DND-41 (cell line): ENCODE measurements at regions not wholly inside any gene's neighbourhood (a gene's known extent, or its start where the extent isn't known, plus 50 kb on each side); places are given as distances from the start of the nearest gene placed in this dataset.
"Not testable (repeated sequence)": the region's sequence is repeated elsewhere in the genome, so short reads cannot be mapped to it uniquely, and the experiment has no call there.

Experiments used
- ATAC-seq: fragments of 200-7000 bp; cut with Tn5 transposase; 3 replicates; pipeline ENCODE4 v1.9.1; 2021; ENCODE audit warnings: low read depth; ENCODE audit not compliant: insufficient read depth
- DNase-seq: peaks from one replicate; pipeline ENCODE4 v3.0.0-alpha.2; 2020
- H2AFZ ChIP-seq: 2 replicates; pipeline ENCODE4 v1.6.0; 2012; ENCODE audit warnings: low read depth, low read length
- H3K27ac ChIP-seq: 2 replicates; pipeline ENCODE4 v1.5.1; 2012; ENCODE audit warnings: low read length, inconsistent platforms
- H3K27me3 ChIP-seq: fragments of 200-600 bp; sonication (generic); 2 replicates; pipeline ENCODE4 v1.6.0; 2012; ENCODE audit warnings: low read length, mild to moderate bottlenecking, inconsistent platforms; ENCODE audit not compliant: insufficient read depth, poor library complexity
- H3K36me3 ChIP-seq: 2 replicates; pipeline ENCODE4 v1.5.1; 2012; ENCODE audit warnings: low read length, inconsistent platforms; ENCODE audit not compliant: insufficient read depth
- H3K4me1 ChIP-seq: 2 replicates; pipeline ENCODE4 v1.5.1; 2012; ENCODE audit warnings: mild to moderate bottlenecking, low read length; ENCODE audit not compliant: insufficient read depth
- H3K4me2 ChIP-seq: 2 replicates; pipeline ENCODE4 v1.6.0; 2012; ENCODE audit warnings: mild to moderate bottlenecking, moderate library complexity, low read length, inconsistent platforms; ENCODE audit not compliant: insufficient read depth
- H3K4me3 ChIP-seq, 2 experiments: fragments of 200-600 bp in 1 of 2; shearing (Covaris generic) in 1 of 2; 2 replicates each; pipeline ENCODE4 v1.5.1; 2012 to 2016; ENCODE audit warnings: inconsistent platforms in 2 of 2, low read length in 2 of 2, mild to moderate bottlenecking in 2 of 2, low read depth in 1 of 2, moderate library complexity in 1 of 2
- H3K79me2 ChIP-seq: 2 replicates; pipeline ENCODE4 v1.6.0; 2012; ENCODE audit warnings: low read length, inconsistent platforms; ENCODE audit not compliant: insufficient read depth
- H3K9ac ChIP-seq: 2 replicates; pipeline ENCODE4 v1.6.0; 2012; ENCODE audit warnings: low read depth, mild to moderate bottlenecking, inconsistent platforms, low read length, moderate library complexity
- H3K9me3 ChIP-seq: 2 replicates; pipeline ENCODE4 v1.5.1; 2012; ENCODE audit warnings: low read length, moderate library complexity, mild to moderate bottlenecking, inconsistent platforms; ENCODE audit not compliant: insufficient read depth, severe bottlenecking
- H4K20me1 ChIP-seq: 2 replicates; pipeline ENCODE4 v1.6.0; 2012; ENCODE audit warnings: low read length; ENCODE audit not compliant: insufficient read depth
- CTCF ChIP-seq: IDR thresholded peaks from 2 replicates; pipeline ENCODE4 v1.5.1; 2012; ENCODE audit warnings: borderline replicate concordance, low read length, moderate library complexity, mild to moderate bottlenecking; ENCODE audit not compliant: poor library complexity, severe bottlenecking; ENCODE audit errors: extremely low read depth
- EZH2 ChIP-seq: IDR thresholded peaks from 3 replicates; pipeline ENCODE4 v1.6.1; 2012; ENCODE audit warnings: borderline replicate concordance, low read depth, mild to moderate bottlenecking, moderate library complexity, low read length, inconsistent platforms; ENCODE audit not compliant: severe bottlenecking

DNA sequence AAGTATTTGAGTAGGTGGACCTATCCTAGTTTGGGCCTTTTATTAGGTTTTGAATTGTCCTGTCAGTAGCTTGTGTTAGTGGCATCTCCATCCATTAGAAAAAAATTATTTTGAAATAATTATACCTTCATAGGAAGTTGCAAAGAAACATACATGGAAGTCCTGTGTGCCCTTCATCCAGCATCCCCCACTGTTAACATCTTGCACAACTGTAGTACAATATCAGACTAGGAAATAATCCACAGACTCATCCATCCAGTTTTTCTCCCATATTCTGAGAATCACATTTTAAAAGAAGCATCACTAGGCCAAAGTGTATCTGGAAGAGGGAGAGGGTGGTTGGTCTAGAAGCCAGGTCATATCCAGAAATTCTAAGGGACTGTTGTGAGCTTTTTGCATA, 155.5 kb upstream of the ROPN1 start:
- TF ChIP-seq CTCF (no peak), EZH2 (no peak)
- no peaks in the 10 kb centered on the region for H3K36me3 ChIP-seq

DNA sequence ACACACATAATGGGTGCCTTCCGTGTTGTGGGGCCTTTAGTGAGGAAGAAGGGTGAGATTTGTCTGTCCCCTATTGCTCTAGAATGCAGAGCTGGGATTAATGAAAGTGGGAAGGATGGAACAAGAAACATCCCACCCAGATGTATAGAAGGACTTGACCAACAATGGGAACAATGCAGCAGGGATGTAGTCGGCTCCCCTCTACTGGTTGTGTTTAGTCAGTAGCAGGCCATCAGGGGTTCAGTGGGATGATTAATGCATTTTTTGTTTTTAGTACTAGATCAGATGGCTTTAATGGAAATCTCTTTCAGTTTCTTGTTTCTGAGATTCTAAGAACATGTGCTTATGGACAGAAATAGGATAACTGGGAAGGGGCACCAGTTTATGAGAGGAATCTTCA, 156.0 kb upstream of the ROPN1 start:
- peaks cover 12% of the 10 kb centered on the region for H3K27me3 ChIP-seq
- no peak overlapping the region for H3K4me3 ChIP-seq
- no peak overlapping the region for H3K4me2 ChIP-seq
- DNase-seq = no peak
- no peaks in the 10 kb centered on the region for H3K4me1 ChIP-seq
- H2AFZ ChIP-seq = no peak overlapping the region
- H3K36me3 ChIP-seq = no peaks in the 10 kb centered on the region
- TF ChIP-seq EZH2 (no peak), CTCF (no peak)
- no peaks in the 10 kb centered on the region for H3K9me3 ChIP-seq
- no peak for ATAC-seq
- H3K79me2 ChIP-seq = no peaks in the 10 kb centered on the region
- no peak overlapping the region for H3K27ac ChIP-seq
- H3K9ac ChIP-seq = no peak overlapping the region
- no peaks in the 10 kb centered on the region for H4K20me1 ChIP-seq

More for the DNA sequence above, 155.5 kb upstream of the ROPN1 start:
- peaks cover 12% of the 10 kb centered on the region for H3K27me3 ChIP-seq
- H4K20me1 ChIP-seq = no peaks in the 10 kb centered on the region
- H3K4me3 ChIP-seq = no peak overlapping the region
- no peak for ATAC-seq
- DNase-seq = no peak
- no peaks in the 10 kb centered on the region for H3K9me3 ChIP-seq
- no peak overlapping the region for H2AFZ ChIP-seq
- H3K4me2 ChIP-seq = no peak overlapping the region
- no peak overlapping the region for H3K27ac ChIP-seq
- no peaks in the 10 kb centered on the region for H3K79me2 ChIP-seq
- no peak overlapping the region for H3K9ac ChIP-seq
- no peaks in the 10 kb centered on the region for H3K4me1 ChIP-seq

GRCh38 chr3:124149081-124149480, 157.2 kb upstream of the ROPN1 start:
- H3K9me3 ChIP-seq = no peaks in the 10 kb centered on the region
- no peak overlapping the region for H3K4me2 ChIP-seq
- no peaks in the 10 kb centered on the region for H3K36me3 ChIP-seq
- no peaks in the 10 kb centered on the region for H3K79me2 ChIP-seq
- H3K27me3 ChIP-seq = peaks cover 9% of the 10 kb centered on the region
- ATAC-seq = no peak
- H3K27ac ChIP-seq = no peak overlapping the region
- no peak for DNase-seq
- H4K20me1 ChIP-seq = no peaks in the 10 kb centered on the region
- no peak for TF ChIP-seq CTCF
- TF ChIP-seq EZH2 = no peak
- no peak overlapping the region for H2AFZ ChIP-seq
- H3K4me3 ChIP-seq = no peak overlapping the region
- no peak overlapping the region for H3K9ac ChIP-seq
- H3K4me1 ChIP-seq = no peaks in the 10 kb centered on the region

GRCh38 chr3:124149771-124150170, 157.8 kb upstream of the ROPN1 start:
- no peaks in the 10 kb centered on the region for H3K9me3 ChIP-seq
- H3K4me1 ChIP-seq = no peaks in the 10 kb centered on the region
- no peak overlapping the region for H2AFZ ChIP-seq
- no peak for ATAC-seq
- no peaks in the 10 kb centered on the region for H4K20me1 ChIP-seq
- no peak overlapping the region for H3K4me2 ChIP-seq
- H3K4me3 ChIP-seq = no peak overlapping the region
- TF ChIP-seq CTCF (no peak), EZH2 (no peak)
- no peak overlapping the region for H3K9ac ChIP-seq
- H3K27ac ChIP-seq = no peak overlapping the region
- H3K36me3 ChIP-seq = no peaks in the 10 kb centered on the region
- no peak for DNase-seq
- H3K79me2 ChIP-seq = no peaks in the 10 kb centered on the region
- peaks cover 2% of the 10 kb centered on the region for H3K27me3 ChIP-seq

- not testable (repeated sequence) for H3K9ac ChIP-seq, H3K4me1 ChIP-seq, ATAC-seq, H2AFZ ChIP-seq, H3K9me3 ChIP-seq, H3K4me3 ChIP-seq, H3K27me3 ChIP-seq, H3K79me2 ChIP-seq, H3K36me3 ChIP-seq, H3K4me2 ChIP-seq, H4K20me1 ChIP-seq, H3K27ac ChIP-seq, DNase-seq
Observed at GRCh38 chr3:124152891-124153290, 161.0 kb upstream of the ROPN1 start.
